HFF-Myc (cell line): ENCODE measurements at regions not wholly inside any gene's neighbourhood (a gene's known extent, or its start where the extent isn't known, plus 50 kb on each side); places are given as distances from the start of the nearest gene placed in this dataset.

ENCODE experiments used
- DNase-seq: peaks from one replicate; pipeline ENCODE4 v3.0.0-alpha.2; 2011; ENCODE audit warnings: low read depth; ENCODE audit errors: extremely low read depth
- H3K4me3 ChIP-seq: replicated peaks from 2 replicates; pipeline ENCODE4 v1.5.1; 2011; ENCODE audit warnings: low read depth, mild to moderate bottlenecking, control low read depth, low read length
- TF ChIP-seq, protein P1 (sequence below): IDR thresholded peaks from 2 replicates; pipeline ENCODE4 v1.5.1; 2012; ENCODE audit warnings: mild to moderate bottlenecking, low read depth, low read length, control low read depth; ENCODE audit errors: missing control alignments

DNA sequence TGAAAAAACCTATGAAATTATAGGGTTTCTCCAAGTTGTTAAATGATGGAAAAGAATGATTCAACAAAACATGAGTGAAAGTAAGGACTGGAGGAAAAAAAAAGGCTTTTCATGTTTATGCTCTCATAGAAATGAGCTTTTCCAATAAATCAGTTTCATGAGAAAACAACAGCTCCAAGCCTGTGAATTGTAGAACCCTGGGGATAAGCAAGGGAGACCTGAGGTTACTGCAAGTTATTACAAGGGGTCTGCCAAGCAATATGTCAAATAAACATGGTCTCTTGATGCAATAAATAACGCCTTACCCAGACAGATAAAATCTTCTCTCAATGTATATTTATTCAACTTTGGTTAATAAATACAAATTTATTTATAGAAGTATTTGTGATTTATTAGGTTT, 577.9 kb upstream of the GCFC2 start:
- TF ChIP-seq, protein P1, sequence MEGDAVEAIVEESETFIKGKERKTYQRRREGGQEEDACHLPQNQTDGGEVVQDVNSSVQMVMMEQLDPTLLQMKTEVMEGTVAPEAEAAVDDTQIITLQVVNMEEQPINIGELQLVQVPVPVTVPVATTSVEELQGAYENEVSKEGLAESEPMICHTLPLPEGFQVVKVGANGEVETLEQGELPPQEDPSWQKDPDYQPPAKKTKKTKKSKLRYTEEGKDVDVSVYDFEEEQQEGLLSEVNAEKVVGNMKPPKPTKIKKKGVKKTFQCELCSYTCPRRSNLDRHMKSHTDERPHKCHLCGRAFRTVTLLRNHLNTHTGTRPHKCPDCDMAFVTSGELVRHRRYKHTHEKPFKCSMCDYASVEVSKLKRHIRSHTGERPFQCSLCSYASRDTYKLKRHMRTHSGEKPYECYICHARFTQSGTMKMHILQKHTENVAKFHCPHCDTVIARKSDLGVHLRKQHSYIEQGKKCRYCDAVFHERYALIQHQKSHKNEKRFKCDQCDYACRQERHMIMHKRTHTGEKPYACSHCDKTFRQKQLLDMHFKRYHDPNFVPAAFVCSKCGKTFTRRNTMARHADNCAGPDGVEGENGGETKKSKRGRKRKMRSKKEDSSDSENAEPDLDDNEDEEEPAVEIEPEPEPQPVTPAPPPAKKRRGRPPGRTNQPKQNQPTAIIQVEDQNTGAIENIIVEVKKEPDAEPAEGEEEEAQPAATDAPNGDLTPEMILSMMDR = no peak
- H3K4me3 ChIP-seq = no peak overlapping the region
- no peak for DNase-seq

DNA sequence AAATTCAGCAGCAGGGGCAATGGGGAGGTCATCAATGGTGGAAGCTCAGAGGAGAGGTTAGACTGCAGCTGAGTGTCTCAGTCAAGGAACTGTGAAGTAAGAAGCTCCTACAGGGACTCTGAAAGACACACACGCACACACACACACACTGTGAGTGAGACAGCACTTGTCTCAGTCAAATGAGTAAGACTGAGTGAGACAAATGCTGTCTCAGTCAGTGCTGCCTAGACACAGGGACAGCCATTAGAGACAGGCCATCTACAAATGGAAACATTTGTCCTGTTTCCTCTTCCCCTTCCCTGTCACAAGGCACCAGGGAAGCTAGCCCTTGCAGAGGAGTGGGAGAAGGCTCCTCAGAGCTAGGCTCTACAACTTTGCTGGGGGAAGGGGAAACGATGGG, 577.4 kb upstream of the GCFC2 start:
- no peak overlapping the region for H3K4me3 ChIP-seq
- TF ChIP-seq, protein P1 = no peak
- DNase-seq = no peak

DNA sequence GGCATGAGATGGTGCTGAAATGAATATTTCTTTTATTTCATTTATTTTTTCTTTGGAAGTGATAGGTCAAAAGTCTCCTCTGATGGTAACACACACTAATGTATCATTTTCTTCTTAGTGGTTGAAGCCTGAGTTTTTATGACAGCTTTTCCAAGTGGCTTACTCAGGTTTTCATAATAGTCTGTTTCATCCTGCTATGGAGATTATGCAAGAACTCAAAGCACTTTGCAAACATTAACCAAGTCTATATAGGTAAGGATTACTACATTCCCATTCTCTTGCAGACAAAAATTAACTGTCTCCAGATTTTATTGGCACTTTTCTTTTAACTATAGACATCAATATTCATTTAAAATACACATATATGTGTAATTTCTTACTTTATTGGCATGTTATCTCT, 572.6 kb upstream of the GCFC2 start:
- H3K4me3 ChIP-seq = no peak overlapping the region
- DNase-seq = no peak
- TF ChIP-seq, protein P1 = no peak

DNA sequence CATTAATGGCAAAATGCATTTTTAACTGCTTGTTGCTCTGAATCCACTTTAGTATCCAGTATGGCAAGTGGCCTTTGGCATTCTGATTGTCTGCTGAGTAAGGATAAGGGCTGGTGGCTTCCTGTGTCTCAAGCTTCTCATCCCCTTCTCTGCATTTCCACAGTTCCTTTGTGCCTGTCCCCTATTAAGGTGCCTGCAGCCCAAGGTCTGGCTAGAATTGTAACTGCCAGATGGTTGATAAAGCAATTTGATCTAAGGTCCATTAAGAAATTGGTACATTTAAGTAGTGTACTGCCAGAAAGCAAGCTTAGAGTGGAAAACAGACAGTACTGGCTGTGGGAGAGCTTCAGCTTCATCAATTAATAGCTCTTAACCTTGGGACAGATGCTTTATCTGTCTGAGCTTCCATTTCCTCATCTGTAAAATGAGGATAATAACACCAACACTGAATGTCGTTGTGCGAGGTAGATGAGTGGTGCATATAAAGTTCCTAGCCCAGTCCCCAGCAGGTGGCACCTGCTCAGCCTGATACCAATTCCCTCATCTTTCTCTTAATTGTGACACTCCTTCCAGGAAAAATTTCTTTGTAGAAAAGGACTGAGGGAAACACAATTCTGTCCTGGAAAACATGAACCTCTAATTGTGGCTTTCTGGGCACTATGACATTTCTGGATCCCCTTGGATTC, 570.6 kb upstream of the GCFC2 start:
- TF ChIP-seq, protein P1 = no peak
- H3K4me3 ChIP-seq = no peak overlapping the region
- DNase-seq = no peak

DNA sequence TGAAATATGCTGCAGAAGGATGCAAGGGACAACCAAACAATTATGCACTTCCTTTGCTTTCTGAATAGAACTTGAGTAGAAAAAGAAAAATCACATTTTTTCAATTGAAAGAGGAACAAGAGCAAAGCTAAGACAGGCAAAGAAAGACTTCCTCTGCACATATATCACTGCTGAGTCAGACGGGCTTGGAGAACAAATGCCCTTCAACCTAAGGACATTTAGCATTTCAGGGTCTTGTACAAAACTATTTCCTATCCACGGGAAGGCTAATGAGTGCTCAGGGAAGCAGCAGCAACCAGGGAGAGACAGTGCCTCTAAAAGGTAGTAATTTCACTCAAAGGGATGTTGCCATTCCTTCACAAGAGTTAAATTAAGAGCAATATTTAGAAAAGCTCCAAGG, 570.0 kb upstream of the GCFC2 start:
- no peak for DNase-seq
- no peak overlapping the region for H3K4me3 ChIP-seq
- TF ChIP-seq, protein P1 = no peak

DNA sequence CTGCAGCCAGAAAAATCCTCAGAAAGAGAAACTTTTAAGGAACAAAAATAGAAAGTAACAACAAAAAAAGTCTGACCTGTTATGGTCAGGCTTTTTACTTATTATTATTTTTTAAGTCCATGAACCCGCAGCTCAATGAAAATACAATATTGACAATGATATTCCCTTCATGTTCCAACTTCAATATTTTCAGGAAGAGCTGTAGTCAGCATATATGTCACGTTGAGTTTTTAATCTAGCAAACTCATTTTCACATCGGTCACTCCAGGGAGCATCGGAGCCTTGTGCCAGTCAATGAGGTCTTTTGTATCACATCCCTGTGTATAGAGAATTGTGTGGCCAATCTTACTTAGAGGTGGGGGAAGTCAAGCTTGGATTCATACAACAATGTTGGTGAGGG, 568.4 kb upstream of the GCFC2 start:
- H3K4me3 ChIP-seq = no peak overlapping the region
- TF ChIP-seq, protein P1 = no peak
- DNase-seq = no peak

DNA sequence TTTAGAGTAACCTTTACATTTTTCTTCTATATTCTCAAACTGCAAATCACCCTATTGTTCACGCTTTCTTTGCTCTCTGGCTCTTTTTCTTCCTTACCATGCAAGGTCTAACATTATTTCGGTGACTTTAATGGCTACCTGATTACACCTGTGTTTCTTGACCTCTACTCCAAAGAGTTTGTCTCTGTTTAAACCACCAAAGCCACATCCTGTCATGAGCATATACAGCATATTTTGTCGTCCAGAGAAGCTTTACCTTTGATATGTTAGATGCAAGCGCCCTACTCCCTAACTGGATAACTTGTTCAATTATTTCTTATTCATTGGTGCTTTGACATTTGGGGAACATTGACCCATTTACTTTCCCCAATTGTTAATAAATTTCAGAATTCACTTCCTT, 565.1 kb upstream of the GCFC2 start:
- TF ChIP-seq, protein P1 = no peak
- DNase-seq = no peak
- no peak overlapping the region for H3K4me3 ChIP-seq
